ENCODE measurements at regions not wholly inside any gene's neighbourhood (a gene's known extent, or its start where the extent isn't known, plus 50 kb on each side); places are given as distances from the start of the nearest gene placed in this dataset.

DNA sequence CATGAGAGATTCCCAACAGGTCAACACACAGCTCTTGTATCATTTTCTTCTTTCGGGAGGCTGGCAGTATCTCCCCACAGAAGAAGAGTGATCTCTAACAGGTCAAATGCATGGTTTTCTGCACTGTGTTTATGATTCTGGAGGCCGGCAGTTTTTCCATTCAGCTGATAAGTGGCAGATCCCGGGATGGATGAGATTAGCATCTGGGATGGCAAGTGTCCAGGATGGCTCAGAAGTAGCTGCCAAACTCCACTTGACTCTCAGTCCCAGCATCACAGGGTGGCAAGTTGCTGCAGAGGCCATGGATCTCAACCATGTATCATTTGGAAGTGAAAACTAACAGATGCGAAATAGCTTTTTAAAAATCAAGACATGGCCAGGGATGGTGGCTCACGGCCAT is 97.8 kb upstream of the SLC44A1 start (continued):
- TF ChIP-seq ZNF331 (CRISPR knock-in tag; IDR thresholded peaks at IDR 0.05; ENCODE audit: low read depth) (no peak), NANOG (IDR thresholded peaks at IDR 0.05; ENCODE audit: borderline replicate concordance) (no peak)

DNA sequence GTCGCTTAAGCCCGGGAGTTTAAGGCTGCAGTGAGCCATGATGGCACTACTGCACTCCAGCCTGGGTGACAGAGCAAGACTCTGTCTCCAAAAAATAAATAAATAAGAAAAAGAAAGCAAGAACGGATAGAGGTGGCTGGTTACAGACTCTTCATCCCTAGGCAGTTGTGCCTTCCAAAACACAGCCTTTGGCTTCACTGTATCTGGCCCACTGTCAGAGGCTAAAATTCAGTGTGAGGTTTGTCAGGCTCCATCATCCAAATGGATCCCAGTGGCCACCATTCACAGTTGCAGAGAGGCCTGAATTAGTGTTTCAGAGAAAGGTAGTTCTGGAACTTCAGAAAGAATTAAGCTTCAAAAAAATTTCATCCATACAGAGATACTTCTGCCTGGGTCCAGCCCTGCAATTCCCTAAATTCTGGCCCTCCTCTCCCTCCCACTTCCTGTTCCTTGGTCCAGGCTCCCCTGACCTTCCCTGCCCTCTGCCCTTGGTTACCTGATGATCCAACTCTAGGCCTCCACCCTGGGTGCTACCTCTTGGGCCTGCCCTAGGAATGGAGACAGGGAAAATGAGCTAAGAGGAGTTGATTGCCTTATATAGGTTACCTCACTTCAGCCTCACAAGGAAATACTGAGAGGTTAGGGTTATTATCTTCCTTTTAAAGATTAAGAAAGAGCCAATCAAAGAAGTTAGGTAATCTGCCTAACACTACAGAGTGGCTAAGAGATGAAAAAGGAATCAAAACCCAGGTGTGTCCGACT is 97.2 kb upstream of the SLC44A1 start:
- Histone ChIP-seq H3K36me3 (ENCODE audit: insufficient read depth) (no peaks in the 10 kb centered on the region), H3F3A (replicated peaks; ENCODE audit: low read depth) (no peaks in the 10 kb centered on the region), H4K20me1 (replicated peaks; ENCODE audit: insufficient read depth) (no peaks in the 10 kb centered on the region), H3K4me3 (no peak overlapping the region), H3K79me2 (replicated peaks; ENCODE audit: insufficient read depth) (no peaks in the 10 kb centered on the region), H2AFZ (no peak overlapping the region), H3K4me1 (ENCODE audit: insufficient read depth) (no peaks in the 10 kb centered on the region), H3K4me2 (no peak overlapping the region), H3K27me3 (ENCODE audit: insufficient read depth) (no peaks in the 10 kb centered on the region), H3K9me2 (ENCODE audit: insufficient read depth) (no peaks in the 10 kb centered on the region), H3K27ac (ENCODE audit: low read depth) (no peak overlapping the region)
- peaks cover 5% of the 10 kb centered on the region for H3K4me1 Mint-ChIP-seq
- H3K9me3 Mint-ChIP-seq: no peaks in the 10 kb centered on the region; the same call in 2 of the 3 replicates
- H3K4me3 Mint-ChIP-seq: no peak overlapping the region
- no peak overlapping the region for H3K27ac Mint-ChIP-seq
- TF ChIP-seq ZNF331 (CRISPR knock-in tag; IDR thresholded peaks at IDR 0.05; ENCODE audit: low read depth): no peak
- DNase-seq (ENCODE audit: low spot score) (no peak), ATAC-seq (no peak)
- no peaks in the 10 kb centered on the region for H3K36me3 Mint-ChIP-seq (ENCODE audit: low read depth)
- peaks cover 3% of the 10 kb centered on the region for H3K27me3 Mint-ChIP-seq (ENCODE audit: insufficient read depth, low read depth, poor library complexity)

DNA sequence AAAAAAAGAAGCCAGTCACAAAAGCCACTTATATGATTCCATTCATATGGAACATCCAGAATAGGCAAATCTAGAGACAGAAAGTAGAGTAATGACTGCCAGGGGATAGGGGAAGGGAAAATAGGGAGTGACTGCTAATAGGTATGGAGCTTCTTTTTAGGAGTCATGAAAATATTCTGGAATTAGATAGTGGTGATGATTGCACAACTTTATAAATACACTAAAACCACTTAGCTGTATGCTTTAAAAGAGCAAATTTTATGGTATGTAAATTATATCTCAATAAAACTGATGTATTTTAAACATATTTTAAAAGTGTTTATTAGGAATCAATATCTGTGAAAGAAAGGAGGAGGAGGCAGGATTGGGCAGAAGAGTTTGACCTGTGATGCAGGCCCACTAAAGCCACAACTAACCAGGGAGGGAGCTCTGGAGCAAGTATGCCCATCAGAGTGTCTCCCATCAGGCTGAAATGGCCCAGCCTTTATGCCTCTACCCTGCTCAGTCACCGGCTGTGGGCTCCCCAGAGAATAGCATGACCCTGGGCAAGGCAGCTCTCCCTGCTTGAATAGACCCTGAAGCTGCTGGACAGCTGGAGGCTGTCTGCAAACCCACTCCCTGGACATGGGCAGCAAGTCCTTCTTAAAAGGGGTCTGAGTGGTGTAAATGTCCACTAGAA is 96.0 kb upstream of the SLC44A1 start:
- ATAC-seq (peak; percentile 100), DNase-seq (ENCODE audit: low spot score) (peak; percentile 69)
- Histone ChIP-seq H2AFZ (no peak overlapping the region; the same call in 1 of the 2 replicates), H3K4me3 (no peak overlapping the region), H3F3A (replicated peaks; ENCODE audit: low read depth) (no peaks in the 10 kb centered on the region), H3K27ac (ENCODE audit: low read depth) (no peak overlapping the region), H3K4me1 (ENCODE audit: insufficient read depth) (no peaks in the 10 kb centered on the region), H4K20me1 (replicated peaks; ENCODE audit: insufficient read depth) (no peaks in the 10 kb centered on the region), H3K27me3 (ENCODE audit: insufficient read depth) (no peaks in the 10 kb centered on the region), H3K36me3 (ENCODE audit: insufficient read depth) (no peaks in the 10 kb centered on the region), H3K79me2 (replicated peaks; ENCODE audit: insufficient read depth) (no peaks in the 10 kb centered on the region), H3K9me2 (ENCODE audit: insufficient read depth) (no peaks in the 10 kb centered on the region), H3K4me2 (no peak overlapping the region)
- TF ChIP-seq CREB1 (CRISPR knock-in tag; IDR thresholded peaks at IDR 0.05; ENCODE audit: low read depth) (no peak), ZNF114 (CRISPR knock-in tag; IDR thresholded peaks at IDR 0.05) (no peak)
- TF ChIP-seq, protein P1, sequence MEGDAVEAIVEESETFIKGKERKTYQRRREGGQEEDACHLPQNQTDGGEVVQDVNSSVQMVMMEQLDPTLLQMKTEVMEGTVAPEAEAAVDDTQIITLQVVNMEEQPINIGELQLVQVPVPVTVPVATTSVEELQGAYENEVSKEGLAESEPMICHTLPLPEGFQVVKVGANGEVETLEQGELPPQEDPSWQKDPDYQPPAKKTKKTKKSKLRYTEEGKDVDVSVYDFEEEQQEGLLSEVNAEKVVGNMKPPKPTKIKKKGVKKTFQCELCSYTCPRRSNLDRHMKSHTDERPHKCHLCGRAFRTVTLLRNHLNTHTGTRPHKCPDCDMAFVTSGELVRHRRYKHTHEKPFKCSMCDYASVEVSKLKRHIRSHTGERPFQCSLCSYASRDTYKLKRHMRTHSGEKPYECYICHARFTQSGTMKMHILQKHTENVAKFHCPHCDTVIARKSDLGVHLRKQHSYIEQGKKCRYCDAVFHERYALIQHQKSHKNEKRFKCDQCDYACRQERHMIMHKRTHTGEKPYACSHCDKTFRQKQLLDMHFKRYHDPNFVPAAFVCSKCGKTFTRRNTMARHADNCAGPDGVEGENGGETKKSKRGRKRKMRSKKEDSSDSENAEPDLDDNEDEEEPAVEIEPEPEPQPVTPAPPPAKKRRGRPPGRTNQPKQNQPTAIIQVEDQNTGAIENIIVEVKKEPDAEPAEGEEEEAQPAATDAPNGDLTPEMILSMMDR (conservative IDR thresholded peaks at IDR 0.05; ENCODE audit: low read depth in 2 of 2): peak; percentile 37 to 53
- H3K4me3 Mint-ChIP-seq: no peak overlapping the region
- no peaks in the 10 kb centered on the region for H3K9me3 Mint-ChIP-seq
- no peaks in the 10 kb centered on the region for H3K36me3 Mint-ChIP-seq (ENCODE audit: low read depth)
- no peaks in the 10 kb centered on the region for H3K27me3 Mint-ChIP-seq (ENCODE audit: insufficient read depth, low read depth, poor library complexity)
- peaks cover 5% of the 10 kb centered on the region; the same call in 2 of the 3 replicates for H3K4me1 Mint-ChIP-seq
- no peak overlapping the region for H3K27ac Mint-ChIP-seq
